ENCODE measurements at regions not wholly inside any gene's neighbourhood (a gene's known extent, or its start where the extent isn't known, plus 50 kb on each side); places are given as distances from the start of the nearest gene placed in this dataset.
"Not testable (repeated sequence)": the region's sequence is repeated elsewhere in the genome, so short reads cannot be mapped to it uniquely, and the experiment has no call there.

- Histone ChIP-seq H3K27ac (no peak overlapping the region), H3K4me3 (no peak overlapping the region)
Observed at GRCh38 chr16:55014022-55014421, 83.4 kb downstream of the IRX5 start.

- no peak overlapping the region for H3K27ac ChIP-seq
- no peak overlapping the region for H3K4me3 ChIP-seq
Observed at GRCh38 chr16:55015181-55015913, 84.7 kb downstream of the IRX5 start.

DNA sequence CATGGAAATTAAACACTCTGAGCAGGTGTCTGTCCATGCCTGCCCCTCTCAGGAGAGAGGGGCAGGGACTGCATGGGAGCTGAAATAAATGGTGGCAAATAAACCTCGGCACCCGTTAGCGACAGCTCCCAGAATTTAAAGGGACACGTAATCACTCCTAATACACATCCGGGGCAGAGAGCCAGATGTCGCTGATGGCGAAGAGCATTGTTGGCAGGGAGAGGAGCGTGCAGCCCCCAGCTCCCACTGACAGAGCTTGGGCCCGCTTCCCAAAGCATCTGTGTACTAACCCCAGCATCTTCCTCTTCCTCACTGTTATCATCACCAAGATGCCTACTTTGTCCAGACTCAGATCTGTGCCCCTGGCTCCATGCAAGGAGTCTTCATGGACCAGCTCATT lies 85.8 kb downstream of the IRX5 start:
- no peak overlapping the region for H3K27ac ChIP-seq
- no peak overlapping the region for H3K4me3 ChIP-seq

GRCh38 chr16:55017321-55017720 lies 86.7 kb downstream of the IRX5 start:
- Histone ChIP-seq H3K4me3 (no peak overlapping the region), H3K27ac (no peak overlapping the region)

DNA sequence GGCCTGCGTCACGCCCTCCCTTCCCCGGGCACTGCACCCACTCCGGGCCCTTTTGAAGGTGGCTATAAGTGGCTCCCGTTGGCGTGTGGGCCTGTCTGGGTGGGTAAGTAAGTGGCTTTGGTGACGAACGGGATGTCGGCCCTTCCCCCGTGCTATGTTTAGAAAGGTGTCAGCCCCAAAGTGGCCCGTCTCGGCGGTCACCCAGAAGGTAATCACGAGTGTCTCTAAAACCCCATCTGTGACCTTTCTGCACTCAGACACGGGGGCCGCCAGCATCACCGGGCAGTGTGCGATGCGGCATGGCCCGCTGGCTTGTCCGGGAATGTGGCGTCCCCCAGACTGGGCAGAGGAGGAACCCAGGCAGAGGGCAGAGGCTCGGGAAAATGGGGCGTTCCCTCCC lies 88.2 kb downstream of the IRX5 start:
- no peak overlapping the region for H3K4me3 ChIP-seq
- H3K27ac ChIP-seq, result no peak overlapping the region

- H3K4me3 ChIP-seq, result no peak overlapping the region
- H3K27ac ChIP-seq, result no peak overlapping the region
Observed at GRCh38 chr16:55019419-55020131, 88.9 kb downstream of the IRX5 start.

DNA sequence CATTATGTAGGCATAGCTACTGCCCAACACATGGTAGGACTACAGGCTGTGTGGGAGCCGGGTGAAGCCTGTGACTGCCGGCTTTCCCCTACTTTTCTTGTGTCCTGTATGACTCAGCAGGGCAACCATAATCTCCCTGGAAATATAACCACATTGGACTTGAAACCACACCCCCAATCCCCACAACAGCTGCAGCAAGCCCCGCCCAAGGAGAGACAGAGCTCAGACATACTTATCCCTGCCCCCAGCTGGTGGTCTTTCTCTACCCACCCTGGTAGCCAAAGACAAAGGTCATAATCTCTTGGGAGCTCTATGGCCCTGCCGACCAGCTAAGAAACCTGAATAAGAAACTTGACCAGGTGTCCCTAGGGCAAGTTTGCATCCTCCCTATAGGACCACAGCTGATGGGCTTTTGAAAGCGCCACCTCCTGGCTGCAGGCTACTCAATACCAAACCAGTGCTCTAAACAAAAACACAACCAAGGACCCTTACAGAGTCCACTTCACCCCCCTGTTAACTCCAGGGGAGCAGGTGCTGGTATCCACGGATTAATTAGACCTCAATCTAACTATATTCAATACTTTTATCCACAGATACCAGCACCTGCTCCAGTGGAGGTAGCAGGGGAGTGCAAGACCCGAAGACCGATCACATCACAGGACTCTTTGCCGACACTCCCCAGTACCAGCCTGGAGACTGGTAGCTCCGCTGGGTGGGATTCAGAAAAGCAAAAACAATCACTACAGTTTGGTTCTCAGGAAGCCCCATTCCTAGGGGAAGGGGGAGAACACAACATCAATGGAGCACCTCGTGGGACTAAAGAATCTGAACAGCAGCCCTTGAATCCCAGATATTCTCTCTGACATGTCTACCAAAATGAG lies 91.2 kb downstream of the IRX5 start:
- H3K4me3 ChIP-seq, result no peak overlapping the region
- H3K27ac ChIP-seq, result no peak overlapping the region

DNA sequence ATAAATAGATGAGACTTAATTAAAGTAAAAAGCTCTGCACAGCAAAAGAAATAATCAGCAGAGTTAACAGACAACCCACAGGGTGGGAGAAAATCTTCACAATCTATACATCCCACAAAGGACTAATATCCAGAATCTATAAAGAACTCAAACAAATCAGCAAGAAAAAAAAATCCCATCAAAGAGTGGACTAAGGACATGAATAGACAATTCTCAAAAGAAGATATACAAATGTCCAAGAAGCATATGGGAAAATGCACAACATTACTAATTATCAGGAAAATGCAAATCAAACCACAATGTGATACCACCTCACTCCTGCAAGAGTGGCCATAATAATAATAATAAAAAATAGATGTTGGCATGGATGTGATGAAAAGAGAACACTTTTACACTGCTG lies 96.6 kb downstream of the IRX5 start:
- H3K27ac ChIP-seq, H3K4me3 ChIP-seq: not testable (repeated sequence)

GRCh38 chr16:55029509-55029908 lies 98.8 kb downstream of the IRX5 start:
- Histone ChIP-seq H3K27ac (no peak overlapping the region), H3K4me3 (no peak overlapping the region)

GRCh38 chr16:55030944-55031343 lies 100.3 kb downstream of the IRX5 start:
- H3K4me3 ChIP-seq, result no peak overlapping the region

DNA sequence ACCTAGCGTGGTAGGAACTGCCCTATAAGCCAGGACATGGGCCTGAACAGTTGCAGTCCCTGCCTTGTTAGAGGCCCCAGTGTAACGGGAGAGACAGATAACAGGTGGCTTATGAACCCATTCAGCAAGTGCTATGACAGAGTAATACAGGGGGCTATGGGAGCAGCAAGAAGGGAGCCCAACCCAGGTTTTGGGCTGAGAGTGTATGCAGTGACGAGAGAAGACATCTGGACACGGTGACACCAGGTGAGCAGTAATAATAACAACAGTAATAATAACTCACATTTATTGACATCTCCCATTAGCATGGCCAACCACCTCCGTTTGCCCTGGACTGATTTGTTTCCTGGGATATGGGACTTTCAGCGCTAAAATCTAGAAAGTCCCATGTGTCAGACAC lies 100.8 kb downstream of the IRX5 start:
- Histone ChIP-seq H3K27ac (no peak overlapping the region), H3K4me3 (no peak overlapping the region)

More at GRCh38 chr16:55030944-55031343, 100.3 kb downstream of the IRX5 start:
- no peak overlapping the region for H3K27ac ChIP-seq

DNA sequence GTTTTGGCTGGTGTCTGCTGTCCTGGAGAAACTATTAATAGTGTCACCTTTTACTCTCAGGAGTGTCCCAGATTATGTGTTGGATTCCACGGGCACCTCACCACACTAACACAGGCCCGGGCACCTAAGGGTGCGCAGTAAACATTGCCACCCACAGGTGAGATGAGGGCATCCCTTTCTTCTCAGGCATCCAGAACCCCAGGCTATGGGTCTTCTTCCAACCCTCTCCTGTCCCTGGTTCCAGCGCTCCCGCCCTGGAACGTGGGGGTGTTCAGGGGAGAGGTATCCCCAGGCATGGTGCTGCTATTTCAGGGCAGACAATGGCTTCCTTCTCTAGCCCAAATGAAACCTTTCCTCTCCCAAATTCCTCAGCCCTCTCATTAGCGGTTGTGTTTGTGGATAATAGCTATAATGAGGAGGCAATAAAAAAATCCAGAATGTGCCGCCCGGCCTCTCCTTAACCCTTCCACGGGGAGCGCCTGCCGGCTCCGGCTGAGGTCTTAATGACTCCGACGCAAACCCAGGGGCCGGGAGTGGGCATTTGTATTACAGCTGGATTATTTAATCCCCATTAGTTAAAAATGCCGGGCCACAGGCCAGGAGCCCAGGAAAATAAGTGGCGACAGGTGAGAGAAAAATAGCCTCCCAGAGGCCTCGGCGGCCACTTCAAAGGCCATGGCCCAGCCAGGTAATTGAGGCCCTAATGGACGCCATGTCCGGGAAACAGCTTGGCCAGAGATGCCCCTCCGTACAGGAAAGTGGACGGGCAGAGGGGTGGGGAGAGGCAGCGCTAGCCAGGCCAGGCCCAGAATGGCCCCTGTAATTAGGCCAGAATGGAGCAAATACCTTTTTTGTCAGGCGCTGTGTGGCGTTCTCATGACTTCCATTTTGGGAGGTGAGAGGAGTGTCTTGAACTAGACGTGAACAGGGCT lies 102.8 kb downstream of the IRX5 start:
- H3K4me3 ChIP-seq, result no peak overlapping the region
- no peak overlapping the region for H3K27ac ChIP-seq

- H3K27ac ChIP-seq, result no peak overlapping the region
Observed at GRCh38 chr16:55035029-55035428, 104.4 kb downstream of the IRX5 start.

DNA sequence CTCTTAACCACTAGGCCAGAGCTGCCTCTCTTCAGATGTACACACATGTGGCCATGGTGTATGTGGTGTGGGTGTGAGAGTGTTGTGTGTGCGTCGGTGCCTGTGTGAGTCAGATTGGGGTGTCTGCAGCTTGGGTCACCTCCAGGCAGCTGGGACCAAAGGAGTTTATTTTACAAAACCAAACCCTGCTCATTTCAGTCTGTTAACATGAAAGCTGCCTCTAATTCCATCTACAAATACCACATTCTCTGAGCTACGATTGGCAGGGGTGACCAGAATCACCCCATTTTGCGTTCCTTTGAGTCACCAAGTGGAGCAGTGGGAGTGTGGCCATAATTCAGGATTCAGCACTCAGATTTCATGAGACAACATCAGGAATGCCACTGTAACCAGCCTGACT lies 105.3 kb downstream of the IRX5 start:
- no peak overlapping the region for H3K27ac ChIP-seq

More at GRCh38 chr16:55035029-55035428, 104.4 kb downstream of the IRX5 start:
- H3K4me3 ChIP-seq, result no peak overlapping the region

DNA sequence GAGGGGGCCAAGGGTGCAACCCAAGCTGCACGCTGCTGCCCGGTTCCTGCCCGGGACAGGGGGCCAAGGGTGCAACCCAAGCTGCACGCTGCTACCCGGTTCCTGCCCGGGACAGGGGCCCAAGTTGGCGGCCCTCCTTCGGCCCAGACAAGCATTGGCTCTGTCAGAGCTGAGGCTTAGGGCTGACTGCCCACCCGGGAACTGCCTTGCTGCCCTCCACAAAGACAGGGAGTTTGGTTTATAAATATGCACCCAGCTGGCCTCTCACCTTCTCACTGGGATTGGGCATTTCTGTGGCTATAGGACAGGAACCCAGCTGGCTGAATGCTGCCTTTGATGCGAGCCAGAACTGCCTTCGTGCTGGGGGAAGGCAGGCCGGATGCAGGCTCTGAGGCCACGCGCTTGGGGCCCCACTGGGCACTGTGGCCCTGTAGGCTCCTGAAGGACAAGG lies 105.7 kb downstream of the IRX5 start:
- Histone ChIP-seq H3K27ac (no peak overlapping the region), H3K4me3 (no peak overlapping the region)

More for the DNA sequence above, 105.3 kb downstream of the IRX5 start:
- H3K4me3 ChIP-seq, result no peak overlapping the region

GRCh38 chr16:55037046-55037445 lies 106.4 kb downstream of the IRX5 start:
- H3K4me3 ChIP-seq, result no peak overlapping the region
- no peak overlapping the region for H3K27ac ChIP-seq

- H3K27ac ChIP-seq, result no peak overlapping the region
- no peak overlapping the region for H3K4me3 ChIP-seq
Observed at GRCh38 chr16:55037966-55038365, 107.3 kb downstream of the IRX5 start.

DNA sequence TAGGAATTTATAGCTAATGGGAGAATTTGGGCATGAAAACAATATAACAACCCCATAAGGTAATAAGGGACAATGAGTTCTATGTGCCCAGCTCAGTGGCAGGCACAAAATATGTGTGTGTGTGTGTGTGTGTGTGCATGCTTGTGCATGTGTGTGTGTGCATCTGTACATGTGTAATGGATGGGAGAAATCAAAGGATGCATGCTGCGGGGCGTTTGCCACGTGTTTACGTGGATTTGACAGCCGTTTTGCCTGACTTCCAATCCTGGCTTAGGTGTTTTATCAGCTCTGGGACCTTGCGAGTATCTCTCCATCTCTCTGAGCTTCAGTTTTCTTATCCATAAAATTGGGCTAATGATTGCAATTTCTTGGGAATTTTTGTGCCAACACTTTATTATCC lies 108.4 kb downstream of the IRX5 start:
- Histone ChIP-seq H3K4me3 (no peak overlapping the region), H3K27ac (no peak overlapping the region)

- H3K4me3 ChIP-seq, result no peak overlapping the region
Observed at GRCh38 chr16:55039511-55039910, 108.8 kb downstream of the IRX5 start.

More at GRCh38 chr16:55039511-55039910, 108.8 kb downstream of the IRX5 start:
- no peak overlapping the region for H3K27ac ChIP-seq
